Retinal pigment epithelial cell (primary cell): ENCODE measurements at regions not wholly inside any gene's neighbourhood (a gene's known extent, or its start where the extent isn't known, plus 50 kb on each side); places are given as distances from the start of the nearest gene placed in this dataset.

Source experiments
- DNase-seq: peaks from one replicate; pipeline ENCODE4 v3.0.0-alpha.2; 2010; ENCODE audit warnings: low read depth
- H3K4me3 ChIP-seq: 2 replicates; pipeline ENCODE4 v1.5.1; 2011; ENCODE audit warnings: mild to moderate bottlenecking, low read length, control low read depth, moderate library complexity
- TF ChIP-seq, protein P1 (sequence below): conservative IDR thresholded peaks from 2 replicates; pipeline ENCODE4 v1.5.1; 2011; ENCODE audit warnings: low read depth, low read length, control low read depth, inconsistent platforms

DNA sequence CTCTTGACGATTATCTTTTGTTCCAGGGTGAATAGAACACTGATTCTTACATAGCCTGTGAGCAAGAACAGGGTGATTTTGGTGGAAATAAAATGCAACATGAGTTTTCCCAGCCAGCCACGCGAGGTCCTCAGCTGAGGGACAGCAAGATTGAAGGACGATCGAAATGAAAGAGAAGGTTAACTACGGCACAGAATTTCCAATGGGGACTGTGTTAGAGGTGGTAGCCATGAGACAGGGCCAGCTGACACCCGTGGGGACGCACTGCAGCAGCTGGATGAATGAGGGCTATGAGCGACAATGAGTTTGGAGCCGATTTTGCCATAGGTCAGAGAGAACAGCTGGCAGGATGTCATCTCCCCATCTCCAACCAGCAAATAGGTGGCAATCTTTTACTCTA lies 243.4 kb upstream of the PELI2 start:
- TF ChIP-seq, protein P1, sequence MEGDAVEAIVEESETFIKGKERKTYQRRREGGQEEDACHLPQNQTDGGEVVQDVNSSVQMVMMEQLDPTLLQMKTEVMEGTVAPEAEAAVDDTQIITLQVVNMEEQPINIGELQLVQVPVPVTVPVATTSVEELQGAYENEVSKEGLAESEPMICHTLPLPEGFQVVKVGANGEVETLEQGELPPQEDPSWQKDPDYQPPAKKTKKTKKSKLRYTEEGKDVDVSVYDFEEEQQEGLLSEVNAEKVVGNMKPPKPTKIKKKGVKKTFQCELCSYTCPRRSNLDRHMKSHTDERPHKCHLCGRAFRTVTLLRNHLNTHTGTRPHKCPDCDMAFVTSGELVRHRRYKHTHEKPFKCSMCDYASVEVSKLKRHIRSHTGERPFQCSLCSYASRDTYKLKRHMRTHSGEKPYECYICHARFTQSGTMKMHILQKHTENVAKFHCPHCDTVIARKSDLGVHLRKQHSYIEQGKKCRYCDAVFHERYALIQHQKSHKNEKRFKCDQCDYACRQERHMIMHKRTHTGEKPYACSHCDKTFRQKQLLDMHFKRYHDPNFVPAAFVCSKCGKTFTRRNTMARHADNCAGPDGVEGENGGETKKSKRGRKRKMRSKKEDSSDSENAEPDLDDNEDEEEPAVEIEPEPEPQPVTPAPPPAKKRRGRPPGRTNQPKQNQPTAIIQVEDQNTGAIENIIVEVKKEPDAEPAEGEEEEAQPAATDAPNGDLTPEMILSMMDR, result no peak
- H3K4me3 ChIP-seq, result no peak overlapping the region
- no peak for DNase-seq

DNA sequence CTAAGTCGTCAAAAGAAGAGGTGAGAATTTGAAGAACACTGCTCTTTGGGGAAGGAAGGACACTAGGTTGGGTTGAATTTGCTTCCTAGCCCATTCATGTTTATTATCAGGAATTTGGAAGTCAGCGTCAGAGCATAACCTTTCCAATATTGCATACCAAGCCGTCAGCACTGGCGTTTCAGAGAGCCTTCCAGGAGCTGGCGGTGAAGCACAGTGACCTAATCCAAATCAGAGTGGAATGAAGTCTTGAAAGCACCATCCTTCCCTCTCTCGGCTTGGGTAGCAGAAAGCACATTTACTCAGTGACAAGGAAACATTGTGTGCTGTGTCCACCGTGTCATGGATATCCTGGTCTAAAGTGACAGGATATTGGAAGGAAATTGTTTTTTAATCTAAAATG lies 240.3 kb upstream of the PELI2 start:
- TF ChIP-seq, protein P1, result no peak
- H3K4me3 ChIP-seq, result no peak overlapping the region
- no peak for DNase-seq

DNA sequence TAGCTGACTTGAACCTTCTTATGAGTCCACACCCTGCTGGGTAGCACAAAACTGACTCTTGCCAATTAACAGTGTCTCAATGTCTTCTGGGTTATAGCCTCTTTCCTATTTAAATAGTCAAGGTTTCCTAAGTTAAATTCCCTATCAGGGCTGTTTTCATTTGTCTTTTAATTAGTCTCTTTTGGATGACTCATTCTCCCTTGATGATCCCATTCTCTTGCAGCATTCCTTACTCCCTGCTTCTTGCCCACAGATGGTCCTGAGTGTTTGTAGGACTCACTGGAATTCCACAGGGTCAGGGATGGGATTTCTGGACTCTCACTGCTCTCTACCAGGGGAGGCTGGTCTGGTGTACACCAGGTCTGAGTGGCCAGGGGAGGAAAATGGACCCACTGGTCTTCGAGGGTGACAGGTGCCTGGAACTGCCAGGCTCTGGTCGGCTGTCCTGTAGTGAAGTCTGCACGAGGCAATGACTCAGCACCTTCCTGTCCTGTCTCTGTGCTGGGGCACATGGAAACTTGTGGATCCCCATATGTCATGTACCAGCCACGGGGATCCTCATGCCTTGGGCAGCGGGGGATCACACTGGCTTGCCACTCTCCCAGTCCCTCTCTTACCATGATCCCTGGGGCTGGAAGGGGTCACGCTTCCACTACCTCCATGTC lies 236.5 kb upstream of the PELI2 start:
- TF ChIP-seq, protein P1, result no peak
- no peak overlapping the region for H3K4me3 ChIP-seq
- DNase-seq, result no peak

DNA sequence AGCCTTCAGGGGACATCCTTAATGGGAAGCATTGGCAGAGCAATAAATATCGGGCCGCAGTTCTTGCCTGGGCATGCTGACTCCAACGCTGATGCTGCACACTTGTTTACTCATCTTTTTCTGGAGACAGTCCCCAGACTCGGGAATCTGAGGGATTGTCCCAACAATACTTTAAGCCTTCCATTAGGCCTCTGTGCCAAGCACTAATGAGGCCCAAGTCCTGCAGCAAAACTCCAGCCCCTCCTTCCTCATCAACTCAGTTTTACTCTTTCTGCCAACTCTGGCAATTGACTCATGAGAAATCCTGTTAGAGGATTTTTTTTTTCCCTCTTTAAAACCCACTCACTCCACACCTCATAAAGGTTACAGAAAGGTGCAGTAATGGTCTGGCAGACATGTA lies 233.4 kb upstream of the PELI2 start:
- peak; percentile 87 for DNase-seq
- TF ChIP-seq, protein P1, result no peak
- no peak overlapping the region for H3K4me3 ChIP-seq

DNA sequence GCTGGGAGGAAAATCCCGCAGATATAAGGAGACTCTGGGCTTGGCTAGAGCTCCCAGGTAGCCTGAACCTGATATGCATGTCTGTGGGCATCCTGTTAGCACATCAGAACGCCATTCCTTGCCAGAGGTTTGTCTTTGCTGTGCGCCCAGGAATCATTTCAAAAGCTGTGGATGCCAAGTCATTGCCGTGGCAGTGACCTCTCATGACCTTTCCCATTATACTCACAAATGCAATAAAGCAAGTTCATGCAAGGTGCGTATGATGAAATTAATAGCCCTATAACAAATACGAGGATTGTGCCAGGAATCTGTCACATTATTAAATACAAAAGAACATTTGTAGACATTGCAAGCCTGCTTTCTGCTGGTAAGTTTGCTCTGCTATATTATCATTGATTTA lies 229.1 kb upstream of the PELI2 start:
- no peak overlapping the region for H3K4me3 ChIP-seq
- DNase-seq, result peak; percentile 69
- TF ChIP-seq, protein P1, result no peak

DNA sequence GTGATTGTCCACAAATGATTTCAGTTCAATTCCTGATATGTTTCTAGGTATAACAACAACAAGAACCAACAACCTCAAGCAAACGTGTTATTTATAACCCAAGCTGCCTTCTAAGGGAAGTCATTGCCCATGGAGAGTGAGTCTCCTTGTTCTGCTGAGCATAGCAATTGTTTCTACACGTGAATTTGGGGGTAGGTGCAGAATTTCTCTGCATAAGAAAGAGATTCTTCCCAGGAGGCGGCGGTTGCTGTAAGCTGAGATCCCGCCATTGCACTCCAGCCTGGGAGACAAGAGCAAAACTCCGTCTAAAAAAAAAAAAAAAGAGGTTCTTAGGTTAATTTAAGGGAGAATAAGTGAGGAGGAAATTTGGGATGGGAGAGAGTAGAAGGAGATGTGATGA lies 226.5 kb upstream of the PELI2 start:
- no peak overlapping the region for H3K4me3 ChIP-seq
- TF ChIP-seq, protein P1, result no peak
- no peak for DNase-seq

DNA sequence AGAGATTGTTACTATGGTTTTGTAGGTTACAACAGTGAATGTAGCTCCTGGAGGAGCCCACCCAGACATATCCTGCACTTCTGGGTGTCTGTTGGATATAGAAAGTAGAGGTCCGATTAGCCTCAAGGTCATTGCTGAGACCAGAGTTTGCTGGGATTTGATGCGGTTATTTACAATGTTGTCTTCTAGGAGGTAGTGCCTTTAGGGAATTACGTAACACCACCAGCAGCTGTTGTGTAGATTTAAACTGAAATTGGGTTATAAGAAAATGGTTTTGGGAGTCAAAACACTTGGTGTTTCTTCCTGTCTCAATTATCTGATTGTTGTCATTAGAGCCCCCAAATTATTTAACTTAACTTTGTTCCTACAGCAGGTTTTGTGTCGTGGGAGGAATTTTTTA lies 225.3 kb upstream of the PELI2 start:
- H3K4me3 ChIP-seq, result no peak overlapping the region
- TF ChIP-seq, protein P1, result no peak
- DNase-seq, result no peak
